Activated CD4-positive, alpha-beta T cell treated with anti-CD3 and anti-CD28 coated beads, Interleukin-2, amount 50 U/mL, for 4 hours (primary cell): ENCODE measurements at regions not wholly inside any gene's neighbourhood (a gene's known extent, or its start where the extent isn't known, plus 50 kb on each side); places are given as distances from the start of the nearest gene placed in this dataset.
"Not testable (repeated sequence)": the region's sequence is repeated elsewhere in the genome, so short reads cannot be mapped to it uniquely, and the experiment has no call there.

Experiments used
- DNase-seq, 2 experiments: peaks; one replicate each; pipeline ENCODE4 v3.0.0-alpha.2; 2020

DNA sequence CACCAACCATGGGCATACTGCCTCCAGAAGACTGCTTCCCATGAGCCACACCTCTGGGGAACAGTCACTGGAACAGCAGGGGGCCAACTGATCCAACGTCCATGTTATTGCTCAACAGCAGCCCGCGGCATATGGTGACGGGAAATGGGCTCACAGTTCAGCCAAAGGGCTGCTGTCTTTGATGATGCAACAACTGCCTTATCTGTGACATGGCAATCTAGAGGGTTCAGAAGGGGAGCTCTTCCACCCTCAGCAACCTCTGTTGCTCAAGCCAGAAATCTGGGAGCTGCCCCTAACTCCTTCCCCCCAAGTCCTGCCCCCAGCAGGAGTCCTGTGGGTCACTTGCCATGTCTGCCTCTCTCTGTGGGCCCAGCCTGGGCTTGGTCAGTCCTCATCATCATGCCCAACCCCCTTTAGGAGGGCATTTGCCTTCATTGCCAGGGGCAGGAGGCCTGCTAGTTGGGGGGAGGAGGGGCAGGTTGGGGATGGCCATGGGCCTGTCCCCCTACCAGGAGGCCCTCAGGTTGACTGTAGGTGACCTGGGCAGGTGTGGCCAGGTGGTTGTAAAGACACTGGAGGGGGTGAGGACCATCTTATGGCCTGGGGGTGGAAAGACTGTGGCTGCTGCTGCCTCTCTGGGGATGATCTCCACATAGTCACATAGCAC, 212.9 kb downstream of the CYP26B1 start:
- DNase-seq = no peak

DNA sequence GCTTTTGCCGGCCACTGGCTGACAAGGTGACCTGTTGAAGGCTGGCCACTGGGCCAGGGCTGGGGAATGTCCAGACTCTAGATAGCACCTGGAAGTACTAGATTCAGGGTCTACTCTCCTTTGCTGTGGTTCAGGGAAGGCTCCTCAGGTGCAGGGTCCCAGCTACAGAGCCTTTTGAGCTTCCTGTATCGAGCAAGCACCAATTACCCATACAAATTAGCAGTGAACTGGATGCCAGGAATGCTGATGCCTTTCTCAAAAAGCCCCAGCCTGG, 213.4 kb downstream of the CYP26B1 start:
- DNase-seq = no peak

DNA sequence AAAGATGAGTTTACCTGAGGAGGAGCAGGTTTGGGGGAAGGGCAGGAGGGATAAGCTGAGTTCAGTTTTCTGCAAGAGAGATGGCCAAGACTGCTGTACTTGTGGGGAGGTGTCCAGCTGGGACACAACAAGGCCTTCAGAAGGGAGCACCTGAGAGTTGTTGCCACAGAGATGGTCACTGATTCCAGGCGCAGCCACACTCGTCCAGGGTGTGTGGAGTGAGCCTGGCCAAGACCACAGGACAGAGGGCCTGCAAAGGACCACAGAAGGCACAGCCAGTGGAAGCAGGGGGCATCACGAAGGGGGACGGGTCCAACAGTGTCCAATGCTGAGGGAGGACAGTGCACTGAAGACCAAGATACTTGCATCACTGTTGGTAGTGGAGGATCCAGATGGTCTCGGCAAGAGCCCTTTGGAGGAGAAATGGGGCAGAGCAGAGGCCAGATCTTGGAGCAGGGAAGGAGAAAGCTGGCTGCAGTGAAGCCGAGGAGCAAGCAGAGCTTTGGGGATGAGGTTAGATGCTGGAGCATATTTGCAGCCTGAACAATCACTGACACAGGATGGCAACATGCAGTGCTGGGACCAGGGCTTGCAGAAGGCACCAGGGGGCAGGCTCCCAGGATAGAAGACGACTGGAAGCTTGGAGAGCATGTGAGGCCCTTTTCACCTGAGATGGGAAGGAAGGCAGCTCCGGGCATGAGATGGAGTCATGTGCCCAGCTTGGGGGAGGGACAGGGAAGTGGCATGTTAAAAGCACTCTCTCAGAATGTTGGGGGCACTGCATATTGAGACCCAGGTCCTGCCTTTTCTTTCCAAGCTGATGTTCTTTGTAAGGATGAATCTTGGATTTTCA, 214.0 kb downstream of the CYP26B1 start:
- no peak for DNase-seq

DNA sequence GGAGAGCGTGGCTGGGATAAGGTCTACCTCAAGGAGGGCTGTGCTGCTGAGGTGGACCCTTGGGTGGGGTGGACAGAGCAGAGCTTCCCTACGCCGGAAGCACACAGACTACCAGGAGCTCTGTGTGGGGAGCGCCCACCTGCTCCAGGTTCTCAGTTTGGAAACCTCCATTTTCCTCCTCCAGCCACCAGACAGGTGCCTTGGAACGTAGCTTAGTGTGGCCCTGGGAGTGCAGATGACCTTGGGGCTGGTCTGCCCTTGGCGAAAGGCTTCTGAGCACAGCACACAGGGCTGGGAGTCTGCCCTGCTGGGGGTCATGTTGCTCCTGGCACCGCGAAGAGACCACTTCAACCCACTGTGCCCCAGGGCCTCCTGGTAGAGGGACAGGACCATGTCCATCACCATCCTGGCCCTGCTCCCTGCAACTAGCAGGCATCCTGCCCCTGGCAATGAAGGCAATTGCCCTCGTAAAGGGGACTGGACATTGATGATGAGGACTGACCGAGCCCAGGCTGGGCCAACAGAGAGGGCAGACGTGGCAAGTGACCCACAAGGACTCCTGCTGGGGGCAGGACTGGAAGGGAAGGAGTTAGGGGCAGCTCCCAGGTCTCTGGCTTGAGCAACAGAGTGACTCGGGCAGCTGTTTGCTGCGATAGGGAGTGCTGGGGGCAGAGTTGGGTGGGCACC, 214.7 kb downstream of the CYP26B1 start:
- DNase-seq = no peak

DNA sequence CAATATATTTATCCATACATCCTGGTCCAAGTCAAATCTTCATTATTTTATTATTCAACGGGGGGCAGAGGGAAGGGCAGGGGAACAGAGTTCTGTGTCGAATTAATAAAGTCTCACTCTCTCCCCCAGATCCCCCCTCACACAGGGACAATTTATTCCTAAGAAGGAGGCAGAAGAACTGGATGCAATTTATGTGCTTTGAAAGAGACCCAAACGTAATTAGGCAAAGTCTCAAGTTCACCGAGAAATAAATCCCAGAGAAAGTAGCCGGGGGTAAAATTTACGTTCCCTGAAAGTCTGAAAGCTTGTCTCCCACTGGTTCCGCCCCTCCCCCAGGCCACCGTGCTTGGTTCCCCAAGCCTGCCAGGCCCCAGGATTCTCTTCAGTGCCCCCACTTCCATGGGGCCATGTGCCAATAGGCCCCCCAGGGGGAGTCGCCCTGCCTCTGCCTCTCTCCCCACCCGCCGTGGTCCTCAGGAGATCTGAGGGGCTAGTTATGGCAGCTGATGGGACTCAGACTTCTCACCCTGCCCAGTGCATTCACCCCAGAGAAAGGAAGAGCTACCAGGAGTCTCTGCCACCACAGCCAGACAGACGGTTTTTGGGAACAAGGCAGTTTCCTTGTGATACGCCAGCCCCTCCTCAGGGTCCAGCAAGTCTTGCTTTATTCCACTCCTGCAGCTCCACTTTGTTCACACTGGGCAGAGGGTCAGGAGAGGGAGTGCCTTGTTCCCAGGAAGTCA, 215.5 kb downstream of the CYP26B1 start:
- no peak for DNase-seq

DNA sequence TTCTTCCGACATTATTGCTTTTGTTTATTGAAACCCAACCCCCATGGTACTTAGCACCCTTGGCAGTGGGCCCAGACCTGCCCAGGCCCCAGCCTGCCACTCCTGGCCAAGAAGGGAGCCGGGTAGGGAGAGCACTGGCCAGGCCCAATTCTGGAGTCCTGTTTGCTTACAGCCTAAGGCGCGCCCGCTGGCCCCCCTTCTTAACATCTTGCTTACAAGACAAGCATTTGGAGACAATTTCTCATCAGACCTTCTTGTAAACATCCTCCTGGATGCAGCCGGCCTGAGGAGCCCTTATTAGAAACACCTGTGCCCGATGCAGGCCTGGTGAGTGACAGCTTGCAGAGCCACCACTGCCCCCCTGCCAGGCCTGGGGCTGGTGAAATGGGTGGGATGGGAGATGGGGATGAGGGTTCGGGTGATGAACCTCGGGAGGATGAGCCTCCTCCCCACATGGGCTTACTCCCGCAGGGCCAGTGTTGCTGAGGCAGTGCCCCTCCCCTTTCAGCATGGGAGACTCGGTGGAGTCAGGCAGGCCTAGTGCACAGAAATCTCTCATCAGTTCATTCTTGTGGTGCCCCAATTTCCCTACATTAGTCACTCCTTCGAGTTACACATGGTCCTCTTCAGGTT, 217.5 kb downstream of the CYP26B1 start:
- no peak for DNase-seq

DNA sequence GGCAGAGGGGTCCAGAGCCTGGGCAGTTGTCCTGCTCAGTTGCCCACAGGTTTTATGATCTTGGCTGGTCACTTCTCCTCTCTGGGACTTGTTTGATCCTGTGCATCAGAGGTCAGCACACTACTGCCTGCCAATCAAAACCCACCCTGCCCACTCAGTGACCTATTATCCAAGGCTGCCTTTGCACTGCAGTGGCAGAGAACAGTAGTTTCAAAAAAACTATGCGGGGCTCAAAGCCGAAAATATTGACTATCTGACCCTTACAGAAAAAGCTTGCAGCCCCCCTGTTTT, 218.2 kb downstream of the CYP26B1 start:
- DNase-seq = no peak

DNA sequence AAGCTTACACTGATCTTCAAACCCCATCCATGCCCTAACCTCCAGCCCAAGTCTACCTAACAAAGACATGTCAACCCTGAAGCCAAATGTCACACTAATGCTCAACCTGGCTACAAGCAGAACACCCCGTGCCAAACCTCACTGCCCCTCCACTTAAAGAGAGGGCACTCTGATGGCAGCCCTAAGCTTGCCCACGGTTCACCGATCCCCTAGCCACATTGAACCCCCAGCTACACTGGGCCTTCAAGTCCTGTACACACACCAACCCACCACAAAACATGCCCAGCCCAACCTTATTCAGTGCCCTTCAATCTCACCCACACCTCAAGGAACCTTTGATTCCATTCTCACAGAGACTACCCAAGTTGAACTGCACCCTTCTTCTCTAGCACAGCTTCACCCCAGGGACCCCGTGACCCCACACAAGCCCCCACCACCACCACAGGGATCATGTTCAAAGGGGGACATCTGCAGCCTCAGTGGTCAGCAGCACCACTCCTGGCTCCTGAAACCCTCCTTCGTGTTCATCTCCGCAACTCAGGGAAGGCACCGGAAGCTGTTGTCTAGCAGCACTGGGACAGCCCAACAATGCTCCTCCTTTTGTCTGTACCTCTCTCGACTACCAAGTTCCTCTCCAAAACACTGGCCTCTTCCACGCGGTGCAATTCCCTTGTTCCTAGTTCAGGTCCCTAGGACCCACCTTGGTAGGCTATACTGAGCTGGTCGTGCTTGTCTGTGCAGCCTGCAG, 218.8 kb downstream of the CYP26B1 start:
- DNase-seq = no peak

DNA sequence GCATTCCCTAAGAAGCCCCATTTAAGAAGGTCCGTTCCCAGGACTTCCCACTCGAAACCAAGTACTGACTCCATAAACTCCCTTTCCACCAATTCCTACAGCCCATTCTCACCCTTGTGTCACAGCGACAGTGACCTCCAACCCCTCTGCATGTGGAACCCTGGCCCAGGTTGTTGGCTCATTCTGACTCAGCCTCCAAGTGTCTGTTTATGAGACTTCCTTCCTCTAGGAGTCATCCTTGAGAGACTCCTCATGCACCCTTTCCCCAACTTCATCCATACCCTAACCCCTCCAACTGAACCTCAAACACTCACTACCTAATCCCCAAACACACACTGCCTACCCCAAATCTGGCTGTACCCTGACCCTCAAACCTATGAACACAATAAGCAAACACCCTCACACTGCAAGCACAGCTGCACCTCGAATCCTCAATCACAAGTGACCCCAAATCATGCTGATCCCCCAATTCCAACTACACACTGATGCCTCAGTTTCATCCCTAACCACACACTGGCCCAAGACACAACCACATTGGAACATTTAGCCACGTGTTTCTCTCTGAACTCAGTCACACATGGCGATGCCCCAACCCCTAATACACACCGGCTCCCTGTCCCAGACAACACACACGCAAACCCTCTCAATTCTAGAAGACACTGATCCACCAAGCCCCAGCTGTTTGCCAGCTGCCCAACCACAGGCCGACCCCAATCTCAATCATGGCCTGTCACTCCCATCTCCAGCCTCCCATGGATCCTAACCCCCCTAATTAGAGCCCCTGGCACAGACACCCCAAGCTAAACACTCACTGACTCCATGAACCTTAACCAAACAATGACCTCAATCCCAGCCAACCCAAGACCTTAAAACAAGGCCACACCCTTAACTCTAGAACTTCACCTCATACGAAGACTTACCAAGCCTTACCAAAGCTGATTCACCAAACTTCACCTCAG, 219.6 kb downstream of the CYP26B1 start:
- no peak for DNase-seq

DNA sequence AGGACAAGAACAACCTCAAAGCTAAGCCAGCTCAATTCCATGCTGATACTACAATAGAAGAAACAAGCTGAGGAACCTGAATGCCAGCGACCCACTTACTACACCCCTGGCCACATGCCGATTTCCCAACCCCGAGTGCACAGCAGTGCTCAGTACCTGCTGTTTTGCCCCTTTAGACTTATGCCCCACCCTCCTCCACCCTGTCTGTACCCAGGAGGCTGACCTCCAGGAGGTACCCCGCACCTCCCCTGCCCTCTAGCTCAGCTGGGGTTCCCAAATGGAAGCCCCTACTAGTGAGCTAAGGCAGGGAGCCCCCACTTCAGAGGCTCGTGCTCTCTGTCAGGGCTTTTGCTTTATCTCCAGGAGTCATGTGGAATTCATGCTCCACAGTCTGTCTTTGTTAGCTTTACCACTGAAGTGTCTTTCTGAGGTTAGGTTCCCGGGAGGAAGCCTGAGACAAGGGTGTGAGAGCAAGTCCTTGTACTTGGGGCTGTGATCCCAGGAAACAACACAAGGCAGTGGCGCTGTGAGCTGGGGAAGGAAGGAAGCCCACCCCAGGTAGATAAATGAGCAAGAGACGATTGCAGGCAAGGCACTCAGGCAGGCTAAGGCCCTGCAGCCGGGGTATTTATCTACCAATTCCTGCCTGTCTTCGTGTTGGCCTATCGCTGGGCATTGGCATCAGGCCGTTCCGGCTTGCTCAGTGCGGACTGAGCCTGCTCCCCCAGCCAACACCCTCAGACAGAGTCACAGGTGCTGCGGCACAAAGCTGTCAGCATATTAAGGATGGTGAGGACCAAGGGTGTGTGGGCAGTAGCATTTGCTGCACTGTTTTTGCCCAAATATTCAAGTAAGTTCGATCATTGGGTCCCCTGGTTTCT, 220.5 kb downstream of the CYP26B1 start:
- DNase-seq = no peak

DNA sequence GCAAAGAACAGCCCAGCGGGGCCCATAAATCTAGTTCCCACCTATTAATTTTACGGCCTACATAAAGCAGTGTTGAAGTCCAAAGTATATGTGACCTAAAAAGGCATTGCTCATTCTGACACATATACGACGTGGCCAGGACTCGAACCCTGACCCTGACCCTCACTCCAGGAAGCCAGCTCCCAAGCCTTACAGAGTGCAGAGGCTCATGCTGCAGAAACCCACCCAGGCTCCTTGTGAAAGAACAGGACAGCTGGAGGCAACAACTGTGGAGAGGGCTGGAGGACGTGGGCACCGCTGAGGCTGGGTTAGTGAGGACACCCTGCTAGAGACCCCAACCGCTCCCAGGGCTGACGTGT, 221.6 kb downstream of the CYP26B1 start:
- no peak for DNase-seq

DNA sequence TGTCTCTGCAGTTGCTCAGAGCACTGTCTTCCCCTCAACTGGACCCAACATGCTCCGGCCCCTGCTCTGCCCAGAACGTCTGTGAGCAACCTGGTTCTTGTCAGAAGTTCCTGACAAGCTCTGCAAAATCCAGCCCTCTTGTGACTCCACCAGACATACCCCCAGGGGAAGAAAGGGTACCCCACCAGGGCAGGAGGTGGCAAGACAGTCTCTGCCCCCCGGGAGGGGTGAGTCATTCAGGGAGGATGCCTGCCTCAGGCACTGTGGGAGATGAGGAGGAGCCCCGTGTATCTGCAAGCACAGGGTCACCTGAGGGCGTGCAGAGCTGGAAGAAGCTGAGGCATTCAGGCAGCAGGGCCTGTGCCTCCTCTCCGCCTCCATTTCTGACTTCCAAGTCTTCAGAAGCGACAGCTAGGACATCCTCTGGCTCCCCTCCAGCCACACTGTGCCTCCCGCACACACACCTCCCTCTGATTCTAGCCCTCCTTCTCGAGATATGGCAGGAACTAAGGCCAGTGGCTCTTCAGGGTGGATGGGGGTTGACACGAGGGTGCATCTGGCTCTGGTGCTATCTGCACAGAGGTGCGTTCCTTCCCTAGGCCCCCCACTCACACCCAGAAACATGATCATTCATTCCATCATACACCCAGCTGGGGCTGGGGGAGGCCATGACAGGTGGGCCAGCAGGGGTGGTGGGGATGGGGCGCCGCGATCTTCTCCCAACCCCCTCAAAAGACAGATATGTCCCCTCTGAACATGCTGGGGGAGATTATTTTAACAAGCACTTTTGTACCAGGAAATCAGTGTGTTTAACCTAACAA, 222.2 kb downstream of the CYP26B1 start:
- no peak for DNase-seq

DNA sequence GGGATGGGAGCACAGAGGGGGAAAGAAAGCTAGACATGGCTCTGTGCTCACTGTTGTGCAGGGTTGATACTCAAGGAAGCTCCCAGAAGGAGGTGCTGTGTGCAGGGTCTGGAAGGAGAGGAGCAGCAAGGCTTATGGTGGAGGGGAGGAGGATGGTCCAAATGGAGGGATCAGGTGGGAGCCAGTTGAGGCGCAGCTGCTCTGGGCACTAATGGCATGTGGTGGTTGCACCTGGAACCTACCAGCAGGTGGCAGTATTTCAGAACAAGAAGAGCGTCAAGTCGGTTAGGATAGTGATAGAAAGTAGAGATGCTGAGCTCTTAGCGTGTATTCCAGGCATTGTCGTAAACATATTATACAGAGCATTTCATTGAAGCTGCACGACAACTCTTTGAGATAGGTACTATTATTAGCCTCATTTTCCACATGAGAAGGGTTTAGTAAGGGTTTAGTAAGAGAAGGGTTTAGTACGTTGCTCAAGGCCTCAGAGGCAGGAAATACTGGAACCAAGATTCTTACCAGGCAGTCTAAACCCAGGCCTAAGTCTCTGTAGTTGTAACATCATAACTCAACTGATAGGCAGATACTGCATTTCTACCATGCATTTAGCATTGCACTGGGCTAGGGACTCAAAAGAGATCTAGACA, 223.7 kb downstream of the CYP26B1 start:
- DNase-seq = peak; percentile 27 to 34

DNA sequence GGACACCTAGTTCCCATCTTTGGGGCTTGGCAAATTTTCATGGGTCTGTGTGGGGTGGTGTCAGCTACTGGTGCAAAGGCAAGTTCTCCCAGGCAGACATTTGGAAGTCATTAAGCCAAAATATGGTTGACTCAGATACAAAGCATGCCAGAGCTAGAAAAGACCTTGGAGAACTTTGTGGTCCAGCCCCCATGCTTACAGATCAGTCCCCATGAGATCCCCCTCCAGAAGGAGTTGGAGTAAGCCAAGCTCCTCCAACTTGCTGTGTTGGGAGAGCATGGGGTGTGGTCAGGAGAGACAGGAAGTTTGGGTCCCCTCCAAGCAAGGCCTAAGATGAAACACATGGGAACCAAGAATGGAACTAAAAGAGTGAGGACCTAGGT, 224.5 kb downstream of the CYP26B1 start:
- no peak for DNase-seq

DNA sequence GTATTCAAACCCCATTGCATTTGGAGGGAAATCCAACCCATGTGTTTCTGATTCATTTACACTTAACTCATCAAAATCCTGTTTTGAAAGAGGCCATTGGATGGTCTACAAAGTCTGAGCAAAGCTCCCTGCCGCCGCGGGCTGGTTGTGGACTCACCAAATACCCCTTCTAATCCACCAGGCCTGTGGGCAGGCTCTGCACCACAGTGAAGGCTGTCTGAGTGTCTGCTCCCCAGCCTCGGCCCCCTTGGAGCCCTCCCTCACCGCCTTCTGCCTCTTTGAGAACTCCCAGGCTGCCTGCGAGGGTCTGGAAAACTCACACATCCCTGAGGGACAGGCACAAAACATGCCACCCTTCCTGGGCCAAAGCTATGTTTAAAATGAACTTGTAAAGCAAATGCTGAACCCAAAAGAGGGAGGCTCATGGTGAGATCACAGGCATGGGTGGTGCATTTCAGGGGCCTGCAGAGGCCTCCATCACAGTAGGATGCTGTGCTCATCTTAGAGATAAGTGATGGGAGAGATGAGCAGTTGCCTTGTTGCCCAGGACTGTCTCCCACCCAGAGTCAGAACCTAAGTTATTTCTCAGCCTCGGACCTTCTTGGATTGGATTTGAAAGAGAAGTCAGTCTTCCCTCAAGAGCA, 225.0 kb downstream of the CYP26B1 start:
- no peak for DNase-seq

DNA sequence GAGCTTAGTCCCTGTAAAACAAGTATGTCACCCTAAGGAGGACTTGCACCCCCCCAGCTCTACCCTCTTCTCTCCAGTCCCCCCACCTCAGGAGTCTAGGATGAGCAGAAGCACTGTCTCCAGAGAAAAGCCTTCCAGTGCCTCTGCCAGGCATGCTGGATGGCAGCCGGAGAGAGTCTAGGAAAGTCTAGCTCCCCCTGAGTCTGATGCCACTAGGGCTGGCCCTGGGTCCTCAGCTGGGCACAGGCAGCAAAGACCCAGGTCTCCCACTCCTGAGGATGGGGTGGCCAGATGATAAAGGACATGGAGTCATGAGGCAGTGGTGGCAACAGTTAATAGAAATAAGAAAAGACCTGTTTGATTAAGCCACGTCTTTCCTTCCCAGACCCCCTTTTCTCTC, 225.6 kb downstream of the CYP26B1 start:
- no peak for DNase-seq

DNA sequence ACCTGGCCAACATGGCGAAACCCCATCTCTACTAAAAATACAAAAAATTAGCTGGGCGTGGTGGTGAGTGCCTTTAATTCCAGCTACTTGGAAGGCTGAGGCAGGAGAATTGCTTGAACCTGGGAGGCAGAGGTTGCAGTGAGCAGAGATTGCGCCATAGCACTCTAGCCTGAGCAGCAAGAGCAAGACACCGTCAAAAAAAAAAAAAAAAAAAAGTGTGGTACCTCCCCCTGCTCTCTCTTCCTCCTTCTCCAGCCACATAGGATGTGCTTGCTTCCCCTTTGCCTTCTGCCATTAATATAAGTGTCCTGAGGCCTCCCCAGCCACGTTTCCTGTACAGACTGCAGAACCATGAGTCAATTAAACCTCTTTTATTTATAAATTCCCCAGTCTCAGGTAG, 226.8 kb downstream of the CYP26B1 start:
- not testable (repeated sequence) for DNase-seq

DNA sequence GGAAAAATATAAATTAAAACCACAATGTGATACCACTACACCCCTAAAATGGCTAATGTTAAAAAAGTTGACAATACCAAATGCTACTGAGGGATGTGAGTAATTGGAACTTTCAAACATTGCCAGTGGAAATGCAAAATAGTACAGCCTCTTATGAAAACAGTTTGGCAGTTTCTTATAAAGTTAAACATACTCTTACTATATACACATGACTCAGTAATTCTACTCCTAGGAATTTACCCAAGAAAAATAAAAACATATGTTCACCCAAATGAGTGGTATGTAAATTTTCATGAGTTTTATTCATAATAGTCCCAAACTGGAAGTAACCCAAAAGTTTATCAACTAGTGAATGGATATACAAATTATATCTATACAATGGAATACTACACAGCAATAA, 228.0 kb downstream of the CYP26B1 start:
- no peak for DNase-seq
